MM.1S (cell line): ENCODE measurements at regions not wholly inside any gene's neighbourhood (a gene's known extent, or its start where the extent isn't known, plus 50 kb on each side); places are given as distances from the start of the nearest gene placed in this dataset.

Experiments
- EZH2 ChIP-seq: fragments of 300-600 bp; sonication (generic); optimal IDR thresholded peaks from 2 replicates; pipeline ENCODE3; 2017; ENCODE audit warnings: low read depth, mild to moderate bottlenecking, antibody characterized with exemption, low read length, mixed read lengths
- EZH2phosphoT487 ChIP-seq: fragments of 300-600 bp; sonication (generic); IDR thresholded peaks from 2 replicates; pipeline ENCODE4 v1.6.1; 2018; ENCODE audit warnings: antibody characterized with exemption, low read length
- TF ChIP-seq, protein P1 (sequence below): fragments of 300-600 bp; sonication (generic); IDR thresholded peaks from 2 replicates; pipeline ENCODE4 v1.5.1; 2016; ENCODE audit warnings: antibody characterized with exemption, low read length, mixed read lengths

GRCh38 chr1:5611431-5611830, 380.8 kb downstream of the NPHP4 start:
- TF ChIP-seq, protein P1, sequence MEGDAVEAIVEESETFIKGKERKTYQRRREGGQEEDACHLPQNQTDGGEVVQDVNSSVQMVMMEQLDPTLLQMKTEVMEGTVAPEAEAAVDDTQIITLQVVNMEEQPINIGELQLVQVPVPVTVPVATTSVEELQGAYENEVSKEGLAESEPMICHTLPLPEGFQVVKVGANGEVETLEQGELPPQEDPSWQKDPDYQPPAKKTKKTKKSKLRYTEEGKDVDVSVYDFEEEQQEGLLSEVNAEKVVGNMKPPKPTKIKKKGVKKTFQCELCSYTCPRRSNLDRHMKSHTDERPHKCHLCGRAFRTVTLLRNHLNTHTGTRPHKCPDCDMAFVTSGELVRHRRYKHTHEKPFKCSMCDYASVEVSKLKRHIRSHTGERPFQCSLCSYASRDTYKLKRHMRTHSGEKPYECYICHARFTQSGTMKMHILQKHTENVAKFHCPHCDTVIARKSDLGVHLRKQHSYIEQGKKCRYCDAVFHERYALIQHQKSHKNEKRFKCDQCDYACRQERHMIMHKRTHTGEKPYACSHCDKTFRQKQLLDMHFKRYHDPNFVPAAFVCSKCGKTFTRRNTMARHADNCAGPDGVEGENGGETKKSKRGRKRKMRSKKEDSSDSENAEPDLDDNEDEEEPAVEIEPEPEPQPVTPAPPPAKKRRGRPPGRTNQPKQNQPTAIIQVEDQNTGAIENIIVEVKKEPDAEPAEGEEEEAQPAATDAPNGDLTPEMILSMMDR: no peak
- TF ChIP-seq EZH2: no peak
- TF ChIP-seq EZH2phosphoT487: no peak
